GM12874 (cell line): ENCODE measurements at regions not wholly inside any gene's neighbourhood (a gene's known extent, or its start where the extent isn't known, plus 50 kb on each side); places are given as distances from the start of the nearest gene placed in this dataset.

Experiments
- TF ChIP-seq, protein P1 (sequence below): IDR thresholded peaks from 2 replicates; pipeline ENCODE4 v1.5.1; 2011; ENCODE audit warnings: low read depth, mild to moderate bottlenecking, control low read depth, low read length, moderate library complexity; ENCODE audit not compliant: insufficient read depth

DNA sequence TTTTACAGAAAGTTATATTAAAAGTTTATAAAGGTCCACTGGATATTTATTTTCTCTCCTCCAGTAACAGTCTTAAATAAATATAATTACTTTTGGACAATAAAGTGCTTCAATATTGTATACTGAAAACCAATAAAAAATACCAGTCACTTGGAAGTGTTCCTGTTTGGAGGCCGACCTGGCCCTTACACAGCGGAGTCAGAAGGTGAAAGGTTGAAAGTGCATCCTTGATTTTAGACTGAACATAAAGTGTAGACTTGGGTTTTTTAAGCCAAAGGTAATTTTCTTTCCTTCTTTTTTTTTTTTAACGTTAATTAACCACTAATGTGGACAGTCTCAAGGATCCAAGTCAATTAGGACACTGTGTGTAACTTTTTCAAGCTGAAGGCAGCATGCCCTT is 152.3 kb upstream of the TBX18 start:
- TF ChIP-seq, protein P1, sequence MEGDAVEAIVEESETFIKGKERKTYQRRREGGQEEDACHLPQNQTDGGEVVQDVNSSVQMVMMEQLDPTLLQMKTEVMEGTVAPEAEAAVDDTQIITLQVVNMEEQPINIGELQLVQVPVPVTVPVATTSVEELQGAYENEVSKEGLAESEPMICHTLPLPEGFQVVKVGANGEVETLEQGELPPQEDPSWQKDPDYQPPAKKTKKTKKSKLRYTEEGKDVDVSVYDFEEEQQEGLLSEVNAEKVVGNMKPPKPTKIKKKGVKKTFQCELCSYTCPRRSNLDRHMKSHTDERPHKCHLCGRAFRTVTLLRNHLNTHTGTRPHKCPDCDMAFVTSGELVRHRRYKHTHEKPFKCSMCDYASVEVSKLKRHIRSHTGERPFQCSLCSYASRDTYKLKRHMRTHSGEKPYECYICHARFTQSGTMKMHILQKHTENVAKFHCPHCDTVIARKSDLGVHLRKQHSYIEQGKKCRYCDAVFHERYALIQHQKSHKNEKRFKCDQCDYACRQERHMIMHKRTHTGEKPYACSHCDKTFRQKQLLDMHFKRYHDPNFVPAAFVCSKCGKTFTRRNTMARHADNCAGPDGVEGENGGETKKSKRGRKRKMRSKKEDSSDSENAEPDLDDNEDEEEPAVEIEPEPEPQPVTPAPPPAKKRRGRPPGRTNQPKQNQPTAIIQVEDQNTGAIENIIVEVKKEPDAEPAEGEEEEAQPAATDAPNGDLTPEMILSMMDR, result no peak

DNA sequence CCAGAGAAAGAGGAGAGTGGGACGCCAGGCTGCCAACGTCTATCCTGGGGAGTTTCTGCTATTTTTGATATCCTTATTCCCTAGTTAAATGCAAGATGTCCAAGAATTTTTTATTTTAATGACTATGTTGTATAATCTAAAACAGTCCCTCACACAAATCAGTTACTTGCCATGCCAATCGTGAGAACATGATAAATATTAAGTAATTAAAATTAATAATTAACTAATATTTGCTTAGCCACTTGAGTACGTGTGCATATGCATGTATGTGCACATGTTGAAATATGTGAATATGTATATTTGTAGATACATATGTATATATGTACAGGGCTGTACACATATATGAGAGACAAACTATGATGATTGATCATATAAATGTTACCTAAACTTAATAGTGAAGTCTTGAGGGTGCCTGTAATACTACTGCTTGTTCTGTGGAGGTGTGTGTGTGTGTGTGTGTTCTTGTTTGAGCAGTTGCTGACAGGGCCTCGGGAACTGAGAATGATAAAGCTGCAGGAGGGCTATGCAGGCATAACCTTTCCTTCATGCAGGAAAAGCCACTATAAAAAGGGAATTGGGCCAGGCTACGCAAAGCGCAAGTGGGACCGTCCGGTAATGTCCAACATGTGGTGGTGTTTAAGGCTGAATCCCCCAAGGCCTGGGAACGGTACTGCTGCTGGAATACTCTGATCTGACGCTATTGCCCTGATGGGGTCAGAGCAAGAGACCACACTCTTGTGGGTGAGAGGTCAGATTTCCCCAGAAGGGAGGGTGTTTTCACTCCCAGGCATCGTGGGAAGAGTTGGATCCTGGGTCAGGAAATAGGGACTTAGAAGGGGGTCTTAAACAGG is 148.3 kb upstream of the TBX18 start:
- TF ChIP-seq, protein P1, result no peak

- TF ChIP-seq, protein P1, result no peak
Measured at GRCh38 chr6:84910906-84911607, 146.7 kb upstream of the TBX18 start.

DNA sequence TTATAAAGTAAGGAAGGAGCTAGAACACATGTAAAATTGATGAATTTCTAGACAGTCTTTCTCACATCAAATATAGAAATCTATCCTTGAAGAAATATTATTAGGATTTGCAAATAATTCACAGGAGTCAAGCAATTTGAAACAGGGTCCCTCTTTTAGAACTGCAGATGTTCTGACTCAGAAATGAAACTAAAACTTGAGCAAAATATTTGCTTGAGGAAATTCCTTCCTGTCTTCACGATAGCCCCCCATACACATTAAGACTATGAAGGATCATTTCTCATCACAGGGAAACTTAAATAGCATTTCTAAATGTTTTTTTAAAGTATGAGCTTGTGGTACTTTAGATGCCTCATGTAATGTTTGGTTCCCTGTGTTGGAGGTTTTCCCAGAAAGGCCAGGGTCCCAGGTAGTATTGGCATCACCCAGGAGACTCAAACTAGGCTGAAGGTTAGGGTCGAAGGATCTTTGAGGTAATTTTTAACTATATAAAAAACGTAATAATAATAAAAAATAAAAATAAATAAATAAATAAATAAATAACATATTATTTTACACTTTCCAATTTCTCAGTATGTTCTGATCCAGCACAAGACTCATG is 144.0 kb upstream of the TBX18 start:
- TF ChIP-seq, protein P1, result no peak

DNA sequence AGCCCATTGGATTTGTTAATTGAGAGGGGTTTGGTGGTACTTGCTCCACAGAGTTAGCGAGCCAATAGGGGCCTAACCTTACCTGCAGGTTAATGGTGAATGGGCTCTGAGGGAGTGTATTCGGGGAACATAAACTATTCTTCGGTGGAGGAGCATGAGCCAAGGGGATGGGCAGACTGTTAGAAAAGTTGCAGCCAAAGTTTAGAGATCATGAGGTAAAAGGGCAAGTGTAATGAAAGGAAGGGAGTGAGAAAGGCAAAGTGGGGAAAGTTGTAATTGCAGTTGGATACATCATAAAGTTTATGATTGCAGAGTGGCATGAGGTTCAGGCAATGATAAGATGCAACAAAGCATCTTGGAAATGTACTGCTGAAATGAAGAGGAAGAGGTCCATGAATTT is 142.1 kb upstream of the TBX18 start:
- TF ChIP-seq, protein P1, result no peak

DNA sequence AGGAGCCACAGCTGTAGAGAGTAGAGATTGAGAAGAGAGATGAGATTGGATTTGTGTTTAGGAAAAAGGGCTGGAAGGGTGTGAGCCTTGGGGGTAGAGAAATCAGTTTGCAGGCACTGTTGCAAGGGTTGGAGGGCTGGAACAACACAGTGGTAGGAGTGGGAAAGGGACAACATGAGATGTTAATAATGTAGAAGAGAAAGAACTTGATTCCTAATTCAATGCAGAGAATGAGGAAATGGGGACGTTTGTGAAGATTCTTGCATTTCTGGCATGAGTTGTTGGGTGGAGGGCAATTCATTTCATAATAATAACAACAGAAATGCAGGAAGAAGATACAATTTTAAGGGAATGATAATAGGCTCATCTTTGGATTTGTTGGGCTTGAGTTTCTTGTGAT is 141.4 kb upstream of the TBX18 start:
- TF ChIP-seq, protein P1, result no peak

DNA sequence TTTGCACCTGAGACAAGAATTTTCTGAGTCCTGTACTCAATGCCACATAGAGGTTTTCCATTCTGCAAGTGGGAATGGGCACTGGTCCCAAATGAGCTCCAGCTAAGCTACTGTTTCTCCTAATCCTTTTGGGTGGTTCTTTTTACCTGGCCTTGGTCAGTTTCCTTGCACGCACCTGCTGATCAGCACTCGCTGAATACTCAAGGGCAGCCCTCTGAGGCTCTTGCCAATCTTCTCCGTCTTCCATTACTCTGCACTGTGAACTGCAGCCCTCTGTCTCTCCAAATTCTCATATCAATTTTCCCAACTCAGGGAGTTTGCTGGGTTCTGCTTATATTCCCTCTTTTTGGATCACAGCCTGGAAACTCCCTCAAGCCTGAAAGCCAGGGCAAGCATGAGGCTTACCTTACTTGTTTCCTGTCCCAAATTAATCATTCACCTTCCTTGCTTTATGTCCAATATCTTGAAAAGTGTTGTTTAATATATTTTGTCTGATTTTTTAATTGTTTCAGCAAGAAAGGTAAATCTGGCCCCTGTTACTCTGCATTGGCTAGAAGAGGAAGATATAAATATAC is 138.0 kb upstream of the TBX18 start:
- TF ChIP-seq, protein P1, result no peak
